Panc1 (cell line): ENCODE measurements at regions not wholly inside any gene's neighbourhood (a gene's known extent, or its start where the extent isn't known, plus 50 kb on each side); places are given as distances from the start of the nearest gene placed in this dataset.

Experiments
- SIN3A ChIP-seq: IDR thresholded peaks from 2 replicates; pipeline ENCODE4 v1.6.1; 2012; ENCODE audit warnings: low read depth, mild to moderate bottlenecking, low read length, moderate library complexity, borderline replicate concordance; ENCODE audit not compliant: insufficient read depth
- TCF7L2 ChIP-seq: IDR thresholded peaks from 2 replicates; pipeline ENCODE4 v1.6.1; 2011; ENCODE audit warnings: mild to moderate bottlenecking, low read depth, low read length, inconsistent platforms
- TF ChIP-seq, protein P1 (sequence below): fragments of 450-650 bp; IDR thresholded peaks from 2 replicates; pipeline ENCODE4 v1.5.1; 2017; ENCODE audit warnings: mild to moderate bottlenecking

DNA sequence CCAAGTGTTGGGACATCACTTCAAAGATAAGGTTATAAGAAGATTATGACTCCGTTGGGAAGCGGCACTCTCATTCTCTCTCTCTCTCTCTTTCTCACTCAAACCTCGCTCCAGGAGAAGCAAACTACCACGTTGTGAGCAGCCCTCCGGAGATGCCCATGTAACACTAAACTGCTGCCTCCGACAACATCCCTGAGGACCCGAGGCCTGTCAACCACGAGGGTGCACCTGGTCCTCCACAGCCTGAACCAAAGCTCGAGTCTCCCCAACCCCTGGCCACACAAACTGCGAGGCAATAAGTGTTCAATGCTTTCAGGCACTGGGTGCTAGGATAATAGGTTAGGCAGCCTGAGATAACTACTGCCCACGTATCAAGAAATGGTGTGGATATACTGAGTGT, 654.5 kb upstream of the ID2 start:
- no peak for TF ChIP-seq TCF7L2
- TF ChIP-seq, protein P1, sequence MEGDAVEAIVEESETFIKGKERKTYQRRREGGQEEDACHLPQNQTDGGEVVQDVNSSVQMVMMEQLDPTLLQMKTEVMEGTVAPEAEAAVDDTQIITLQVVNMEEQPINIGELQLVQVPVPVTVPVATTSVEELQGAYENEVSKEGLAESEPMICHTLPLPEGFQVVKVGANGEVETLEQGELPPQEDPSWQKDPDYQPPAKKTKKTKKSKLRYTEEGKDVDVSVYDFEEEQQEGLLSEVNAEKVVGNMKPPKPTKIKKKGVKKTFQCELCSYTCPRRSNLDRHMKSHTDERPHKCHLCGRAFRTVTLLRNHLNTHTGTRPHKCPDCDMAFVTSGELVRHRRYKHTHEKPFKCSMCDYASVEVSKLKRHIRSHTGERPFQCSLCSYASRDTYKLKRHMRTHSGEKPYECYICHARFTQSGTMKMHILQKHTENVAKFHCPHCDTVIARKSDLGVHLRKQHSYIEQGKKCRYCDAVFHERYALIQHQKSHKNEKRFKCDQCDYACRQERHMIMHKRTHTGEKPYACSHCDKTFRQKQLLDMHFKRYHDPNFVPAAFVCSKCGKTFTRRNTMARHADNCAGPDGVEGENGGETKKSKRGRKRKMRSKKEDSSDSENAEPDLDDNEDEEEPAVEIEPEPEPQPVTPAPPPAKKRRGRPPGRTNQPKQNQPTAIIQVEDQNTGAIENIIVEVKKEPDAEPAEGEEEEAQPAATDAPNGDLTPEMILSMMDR: no peak
- no peak for TF ChIP-seq SIN3A
